Tibial nerve (tissue), 4 donors: ENCODE measurements at regions not wholly inside any gene's neighbourhood (a gene's known extent, or its start where the extent isn't known, plus 50 kb on each side); places are given as distances from the start of the nearest gene placed in this dataset.

Source experiments
- DNase-seq, 2 donors: peaks; one replicate each; pipeline ENCODE4 v3.0.0-alpha.2; 2019; ENCODE audit warnings: low spot score in 2 of 2
- H3K27ac ChIP-seq, 4 donors: fragments of 200-600 bp; sonication (generic) in 3 of 4; one replicate each; pipeline ENCODE4 v1.5.1; 2017 to 2019; ENCODE audit warnings: mild to moderate bottlenecking in 1 of 4
- H3K27me3 ChIP-seq, 2 donors: fragments of 200-600 bp; sonication (generic) in 1 of 2; one replicate each; pipeline versions ENCODE4 v1.5.1 to v1.6.0; 2017 to 2019
- H3K36me3 ChIP-seq, 3 donors: fragments of 200-600 bp; sonication (generic); one replicate each; pipeline ENCODE4 v1.5.1; 2018 to 2019
- H3K4me1 ChIP-seq, 4 donors: fragments of 200-600 bp; sonication (generic) in 3 of 4; one replicate each; pipeline ENCODE4 v1.5.1; 2017 to 2019
- H3K4me3 ChIP-seq, 4 donors: fragments of 200-600 bp; sonication (generic) in 3 of 4; one replicate each; pipeline ENCODE4 v1.5.1; 2017 to 2019; ENCODE audit warnings: mild to moderate bottlenecking in 1 of 4, moderate library complexity in 1 of 4
- H3K9me3 ChIP-seq, 4 donors: fragments of 200-600 bp; sonication (generic) in 3 of 4; one replicate each; pipeline ENCODE4 v1.5.1; 2017 to 2019
- EP300 ChIP-seq, 2 donors: sonication (generic); formaldehyde crosslinking; IDR thresholded peaks; one replicate each; pipeline ENCODE4 v1.6.1; 2017; ENCODE audit warnings: antibody characterized with exemption in 2 of 2, mild to moderate bottlenecking in 1 of 2
- POLR2A ChIP-seq, 2 donors: fragments of 450-650 bp; IDR thresholded peaks; one replicate each; pipeline ENCODE4 v1.6.1; 2017; ENCODE audit warnings: antibody characterized with exemption in 2 of 2, mild to moderate bottlenecking in 2 of 2, moderate library complexity in 2 of 2
- WGBS, 2 donors: methylation state at CpG; one replicate each; pipeline ENCODE4 v1.1.5; 2018; 5-methylcytosine and 5-hydroxymethylcytosine counted together
- TF ChIP-seq, protein P1 (sequence below), 5 experiments: fragments of 200-600 bp in 3 of 5; fragments of 450-650 bp in 2 of 5; sonication (generic) in 3 of 5; IDR thresholded peaks; one replicate each; pipeline ENCODE4 v1.5.1; 2016 to 2019; ENCODE audit warnings: antibody characterized with exemption in 5 of 5, mild to moderate bottlenecking in 3 of 5, moderate library complexity in 2 of 5

DNA sequence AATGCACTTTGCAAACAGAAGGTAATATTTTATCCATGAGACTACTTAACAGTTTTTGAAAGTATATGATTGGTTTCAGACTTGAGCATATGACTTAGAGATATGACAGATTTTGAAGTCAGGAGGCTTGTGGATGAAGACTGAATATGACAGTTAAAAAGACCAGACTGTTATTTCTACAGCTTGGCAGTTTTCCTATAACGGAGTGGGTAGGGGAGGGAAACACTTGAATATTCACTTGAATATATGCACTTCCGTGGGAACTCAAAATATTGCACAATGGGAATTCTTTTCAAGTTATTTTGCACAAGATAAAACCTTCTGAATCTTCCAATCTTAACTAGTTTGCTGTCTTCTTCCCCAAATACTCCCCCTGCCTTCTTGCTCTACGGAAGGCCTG is 64.6 kb upstream of the ACKR3 start:
- no peaks in the 10 kb centered on the region for H3K9me3 ChIP-seq
- WGBS, 2 donors: 56 to 61% methylated on average over 3 of the region's 3 CpGs
- no peak overlapping the region for H3K27ac ChIP-seq
- H3K36me3 ChIP-seq: no peaks in the 10 kb centered on the region
- no peak for DNase-seq
- H3K4me3 ChIP-seq: no peak overlapping the region
- H3K4me1 ChIP-seq: peaks cover 0 to 21% (median 2%) of the 10 kb centered on the region in 4 donors
- H3K27me3 ChIP-seq: peaks cover 0 to 13% of the 10 kb centered on the region in 2 donors
- TF ChIP-seq, protein P1, sequence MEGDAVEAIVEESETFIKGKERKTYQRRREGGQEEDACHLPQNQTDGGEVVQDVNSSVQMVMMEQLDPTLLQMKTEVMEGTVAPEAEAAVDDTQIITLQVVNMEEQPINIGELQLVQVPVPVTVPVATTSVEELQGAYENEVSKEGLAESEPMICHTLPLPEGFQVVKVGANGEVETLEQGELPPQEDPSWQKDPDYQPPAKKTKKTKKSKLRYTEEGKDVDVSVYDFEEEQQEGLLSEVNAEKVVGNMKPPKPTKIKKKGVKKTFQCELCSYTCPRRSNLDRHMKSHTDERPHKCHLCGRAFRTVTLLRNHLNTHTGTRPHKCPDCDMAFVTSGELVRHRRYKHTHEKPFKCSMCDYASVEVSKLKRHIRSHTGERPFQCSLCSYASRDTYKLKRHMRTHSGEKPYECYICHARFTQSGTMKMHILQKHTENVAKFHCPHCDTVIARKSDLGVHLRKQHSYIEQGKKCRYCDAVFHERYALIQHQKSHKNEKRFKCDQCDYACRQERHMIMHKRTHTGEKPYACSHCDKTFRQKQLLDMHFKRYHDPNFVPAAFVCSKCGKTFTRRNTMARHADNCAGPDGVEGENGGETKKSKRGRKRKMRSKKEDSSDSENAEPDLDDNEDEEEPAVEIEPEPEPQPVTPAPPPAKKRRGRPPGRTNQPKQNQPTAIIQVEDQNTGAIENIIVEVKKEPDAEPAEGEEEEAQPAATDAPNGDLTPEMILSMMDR (IDR thresholded peaks at IDR 0.05): no peak
- no peak for TF ChIP-seq POLR2A (IDR thresholded peaks at IDR 0.05)
- TF ChIP-seq EP300 (IDR thresholded peaks at IDR 0.05): no peak

DNA sequence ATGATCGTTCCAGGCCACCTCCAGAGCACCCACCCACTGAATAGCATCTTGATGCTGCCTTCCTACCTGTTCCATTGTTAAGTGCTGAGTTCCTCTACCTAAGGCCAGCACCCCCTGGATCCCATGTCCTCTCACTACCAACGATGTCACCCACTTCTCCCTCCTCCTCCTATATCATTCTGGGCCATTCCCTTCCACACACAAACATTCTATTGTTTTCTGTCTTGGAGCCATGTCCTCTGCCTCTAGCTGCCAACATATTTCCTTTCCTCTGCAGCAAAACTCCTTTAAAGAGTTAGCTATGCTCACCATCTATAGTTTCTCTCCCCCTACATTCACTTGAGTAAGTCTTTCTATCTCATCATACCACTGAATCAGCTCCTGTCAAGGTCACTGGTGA is 64.0 kb upstream of the ACKR3 start:
- 54 to 62% methylated on average over 2 of the region's 2 CpGs for WGBS, 2 donors
- H3K4me3 ChIP-seq: no peak overlapping the region
- peaks cover 0 to 21% (median 2%) of the 10 kb centered on the region in 4 donors for H3K4me1 ChIP-seq
- H3K27ac ChIP-seq: peak overlapping the region in 1 of 4 donors; percentile 51
- no peak for TF ChIP-seq EP300 (IDR thresholded peaks at IDR 0.05)
- no peak for TF ChIP-seq POLR2A (IDR thresholded peaks at IDR 0.05)
- TF ChIP-seq, protein P1 (IDR thresholded peaks at IDR 0.05): no peak
- no peaks in the 10 kb centered on the region for H3K36me3 ChIP-seq
- no peaks in the 10 kb centered on the region for H3K9me3 ChIP-seq
- peaks cover 0 to 13% of the 10 kb centered on the region in 2 donors for H3K27me3 ChIP-seq
- DNase-seq: no peak

DNA sequence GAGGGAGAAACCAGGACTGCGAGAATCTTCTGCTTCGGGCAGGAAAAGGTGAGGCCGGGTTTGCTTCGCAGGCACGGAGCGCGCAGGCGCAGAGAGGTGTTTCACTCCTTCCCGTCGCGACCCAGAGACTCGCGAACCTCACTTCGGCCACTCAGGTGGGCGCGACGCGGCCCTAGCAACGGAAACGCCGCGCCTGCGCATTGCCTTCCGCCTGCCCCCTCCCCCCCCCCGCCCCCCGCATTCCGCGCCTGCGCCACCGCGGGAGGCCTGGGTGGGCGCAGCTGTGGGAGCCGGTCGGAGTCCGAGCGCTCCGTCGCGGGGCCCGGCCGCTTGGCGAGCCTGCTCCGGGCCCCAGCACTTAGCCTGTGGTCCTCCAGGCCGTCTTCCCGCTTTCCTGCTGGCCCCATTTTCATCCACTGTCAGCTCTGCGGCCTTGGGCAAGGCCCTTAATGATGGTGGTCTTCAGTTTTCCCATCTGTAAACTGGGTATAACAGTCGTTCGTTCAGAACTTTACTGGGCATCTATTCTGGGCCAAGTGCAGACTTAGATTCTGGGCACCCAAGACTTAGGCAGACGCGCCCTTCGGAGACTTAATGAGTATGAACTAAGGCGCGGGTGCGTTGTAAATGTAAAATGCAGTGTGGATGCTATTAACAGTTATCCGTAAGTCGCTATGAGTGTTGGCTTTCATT is 62.1 kb upstream of the ACKR3 start:
- peak overlapping the region; percentile 36 to 58 (median 50) for H3K4me3 ChIP-seq
- peaks cover 0 to 13% of the 10 kb centered on the region in 2 donors for H3K27me3 ChIP-seq
- peaks cover 0 to 23% (median 2%) of the 10 kb centered on the region in 4 donors for H3K4me1 ChIP-seq
- 23 to 25% methylated on average over 41 to 43 of the region's 56 CpGs for WGBS, 2 donors
- TF ChIP-seq, protein P1 (IDR thresholded peaks at IDR 0.05): no peak
- TF ChIP-seq EP300 (IDR thresholded peaks at IDR 0.05) (no peak), POLR2A (IDR thresholded peaks at IDR 0.05) (no peak)
- H3K27ac ChIP-seq: peak overlapping the region in 2 of 4 donors; percentile 6 to 10
- H3K36me3 ChIP-seq: no peaks in the 10 kb centered on the region
- no peak for DNase-seq
- no peaks in the 10 kb centered on the region for H3K9me3 ChIP-seq

DNA sequence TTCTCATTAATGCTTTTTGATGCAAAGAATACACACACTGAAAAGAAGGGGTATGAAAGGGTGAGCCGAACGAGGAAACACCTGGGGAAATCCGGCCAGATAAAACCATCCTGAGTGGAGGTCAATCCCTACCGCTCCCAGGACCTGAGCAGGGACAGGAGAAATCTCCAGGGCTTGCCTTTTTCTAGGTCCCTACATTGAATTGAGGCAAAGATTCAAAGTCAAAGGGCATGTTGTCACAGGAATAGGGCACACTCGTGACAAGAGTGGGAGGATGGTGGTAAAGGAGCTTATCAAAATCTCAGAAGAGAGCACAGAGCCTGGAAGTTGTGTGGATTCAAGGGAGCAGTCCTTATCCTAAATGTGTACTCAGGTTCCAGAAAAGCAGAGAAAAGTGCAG is 61.2 kb upstream of the ACKR3 start:
- Histone ChIP-seq H3K36me3 (no peaks in the 10 kb centered on the region), H3K27me3 (peaks cover 0 to 13% of the 10 kb centered on the region in 2 donors), H3K4me1 (peaks cover 0 to 31% (median 7%) of the 10 kb centered on the region in 4 donors), H3K27ac (no peak overlapping the region), H3K9me3 (no peaks in the 10 kb centered on the region), H3K4me3 (no peak overlapping the region)
- 85 to 87% methylated on average over 5 of the region's 5 CpGs for WGBS, 2 donors
- TF ChIP-seq, protein P1 (IDR thresholded peaks at IDR 0.05): no peak
- no peak for TF ChIP-seq EP300 (IDR thresholded peaks at IDR 0.05)
- no peak for TF ChIP-seq POLR2A (IDR thresholded peaks at IDR 0.05)
- DNase-seq: no peak

DNA sequence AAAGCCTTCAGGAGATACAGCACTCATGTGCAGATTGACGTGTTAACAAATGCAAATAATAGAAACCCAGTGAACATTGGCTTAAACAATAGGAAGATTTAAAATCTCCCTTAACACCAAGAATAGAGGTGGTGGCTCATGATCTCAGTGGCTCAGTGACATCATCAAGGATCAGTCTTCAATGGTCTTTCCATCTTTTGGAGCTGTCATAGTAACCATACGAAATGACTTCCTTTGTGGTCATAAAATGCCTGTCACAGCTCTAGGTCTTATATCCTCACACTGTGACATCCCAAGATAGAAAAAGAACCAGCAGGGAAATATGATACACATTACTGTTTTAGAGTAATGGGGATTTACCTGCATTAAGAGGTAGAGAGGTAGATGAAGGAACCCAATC is 59.6 kb upstream of the ACKR3 start:
- TF ChIP-seq, protein P1 (IDR thresholded peaks at IDR 0.05): no peak
- TF ChIP-seq POLR2A (IDR thresholded peaks at IDR 0.05) (no peak), EP300 (IDR thresholded peaks at IDR 0.05) (no peak)
- WGBS, 2 donors: 84 to 89% methylated on average over 2 of the region's 2 CpGs
- no peak for DNase-seq
- Histone ChIP-seq H3K4me1 (peaks cover 0 to 28% (median 7%) of the 10 kb centered on the region in 4 donors), H3K36me3 (no peaks in the 10 kb centered on the region), H3K4me3 (no peak overlapping the region), H3K27ac (no peak overlapping the region), H3K9me3 (no peaks in the 10 kb centered on the region), H3K27me3 (peaks cover 0 to 13% of the 10 kb centered on the region in 2 donors)
